Endothelial cell of umbilical vein (primary cell): ENCODE measurements at regions not wholly inside any gene's neighbourhood (a gene's known extent, or its start where the extent isn't known, plus 50 kb on each side); places are given as distances from the start of the nearest gene placed in this dataset.

ENCODE experiments used
- BruUV-seq: library from RNA; stranded (reverse); fragments of 400-500 nt; replicated peaks from 2 replicates; lab custom pipeline; 2021; lab: Mats Ljungman, UMichigan
- CTCF ChIA-PET: fragments of 300-600, 350-600 bp; sonication (Branson Sonifier 250); formaldehyde crosslinking; loops from one replicate; lab custom pipeline; 2021; ENCODE audit warnings: antibody characterized with exemption, inconsistent platforms; lab: Charles Lee
- POLR2A ChIA-PET: fragments of 300-600, 350-600 bp; sonication (Branson Sonifier 250); formaldehyde crosslinking; loops from one replicate; lab custom pipeline; 2021; ENCODE audit warnings: antibody characterized with exemption, inconsistent platforms; lab: Charles Lee
- DNase-seq: peaks from one replicate; pipeline ENCODE4 v3.0.0-alpha.2; 2011; ENCODE audit warnings: low read depth, low spot score
- FAIRE-seq: peaks from 2 replicates; lab custom pipeline; 2011; peaks lifted over from hg19 to GRCh38; lab: Jason Lieb, UNC
- H2AFZ ChIP-seq: 2 replicates; pipeline ENCODE4 v1.6.0; 2012; ENCODE audit warnings: low read depth, low read length, control low read depth, inconsistent platforms
- H3K27ac ChIP-seq: 2 replicates; pipeline ENCODE4 v1.5.1; 2011; ENCODE audit warnings: low read depth, mild to moderate bottlenecking, control low read depth, low read length, moderate library complexity; ENCODE audit not compliant: insufficient read depth
- H3K27me3 ChIP-seq, 2 experiments: 2 replicates each; pipeline versions ENCODE4 v1.6.0 to v1.6.1; 2011; ENCODE audit warnings: low read length in 2 of 2, mixed read lengths in 1 of 2; ENCODE audit not compliant: control insufficient read depth in 2 of 2, insufficient read depth in 2 of 2
- H3K36me3 ChIP-seq, 2 experiments: 2 replicates in 1 of 2; 3 replicates in 1 of 2; pipeline ENCODE4 v1.5.1; 2011; ENCODE audit warnings: low read length in 2 of 2, mild to moderate bottlenecking in 1 of 2, moderate library complexity in 1 of 2; ENCODE audit not compliant: control insufficient read depth in 2 of 2, insufficient read depth in 2 of 2; ENCODE audit errors: extremely low read depth in 1 of 2
- H3K4me1 ChIP-seq: 3 replicates; pipeline ENCODE4 v1.5.1; 2011; ENCODE audit warnings: mild to moderate bottlenecking, low read length; ENCODE audit not compliant: control insufficient read depth, insufficient read depth; ENCODE audit errors: extremely low read depth
- H3K4me2 ChIP-seq: 2 replicates; pipeline ENCODE4 v1.6.1; 2011; ENCODE audit warnings: low read length, control low read depth, mixed read lengths; ENCODE audit not compliant: insufficient read depth
- H3K4me3 ChIP-seq, 3 experiments: fragments of 200-600 bp in 1 of 3; sonication (generic), shearing (Covaris generic) in 1 of 3; replicated peaks in 1 of 3; 2 replicates each; pipeline ENCODE4 v1.5.1; 2011 to 2016; ENCODE audit warnings: control low read depth in 3 of 3, low read length in 3 of 3, mild to moderate bottlenecking in 2 of 3, inconsistent platforms in 1 of 3, low read depth in 1 of 3, moderate library complexity in 1 of 3; ENCODE audit not compliant: insufficient read depth in 1 of 3
- H3K79me2 ChIP-seq: 2 replicates; pipeline ENCODE4 v1.6.0; 2012; ENCODE audit warnings: low read length, inconsistent platforms; ENCODE audit not compliant: control insufficient read depth, insufficient read depth
- H3K9ac ChIP-seq: replicated peaks from 2 replicates; pipeline ENCODE3; 2011; ENCODE audit warnings: low read length, control low read depth; ENCODE audit not compliant: insufficient read depth; ENCODE audit errors: extremely low read depth
- H3K9me1 ChIP-seq: replicated peaks from 3 replicates; pipeline ENCODE4 v1.6.0; 2011; ENCODE audit warnings: mild to moderate bottlenecking, low read length; ENCODE audit not compliant: control insufficient read depth, insufficient read depth; ENCODE audit errors: extremely low read depth
- H3K9me3 ChIP-seq: replicated peaks from 2 replicates; pipeline ENCODE4 v1.5.1; 2012; ENCODE audit warnings: low read length, inconsistent platforms; ENCODE audit not compliant: control insufficient read depth, insufficient read depth
- H4K20me1 ChIP-seq: replicated peaks from 2 replicates; pipeline ENCODE3; 2011; ENCODE audit warnings: mild to moderate bottlenecking, low read length; ENCODE audit not compliant: control insufficient read depth, insufficient read depth; ENCODE audit errors: extremely low read depth
- EZH2 ChIP-seq: IDR thresholded peaks from 2 replicates; pipeline ENCODE4 v1.6.1; 2012; ENCODE audit warnings: borderline replicate concordance, low read depth, mild to moderate bottlenecking, moderate library complexity, low read length, inconsistent platforms; ENCODE audit not compliant: severe bottlenecking
- FOS ChIP-seq: IDR thresholded peaks from 2 replicates; pipeline ENCODE4 v1.6.1; 2011; ENCODE audit warnings: mild to moderate bottlenecking, low read length, moderate library complexity, borderline replicate concordance; ENCODE audit not compliant: insufficient read depth
- GATA2 ChIP-seq: IDR thresholded peaks from 2 replicates; pipeline ENCODE4 v1.7.0; 2011; ENCODE audit warnings: low read depth, mild to moderate bottlenecking, moderate library complexity, mixed read lengths, low read length; ENCODE audit not compliant: insufficient read length, insufficient read depth
- JUN ChIP-seq: IDR thresholded peaks from 2 replicates; pipeline ENCODE4 v1.6.1; 2011; ENCODE audit warnings: borderline replicate concordance, low read depth; ENCODE audit not compliant: insufficient read length, insufficient read depth
- MYC ChIP-seq: IDR thresholded peaks from one replicate; pipeline ENCODE4 v1.6.1; 2011; ENCODE audit warnings: mild to moderate bottlenecking, low read depth, low read length
- POLR2A ChIP-seq: IDR thresholded peaks from 2 replicates; pipeline ENCODE4 v1.6.1; 2012; ENCODE audit warnings: low read depth, mild to moderate bottlenecking, control low read depth, low read length
- POLR2AphosphoS5 ChIP-seq: IDR thresholded peaks from 2 replicates; pipeline ENCODE4 v1.6.1; 2012; ENCODE audit warnings: low read depth, mild to moderate bottlenecking, control low read depth, low read length, moderate library complexity; ENCODE audit not compliant: insufficient read depth
- dilution Hi-C: fragments of 300-500 bp; cut with MboI; formaldehyde crosslinking; loops from one replicate; pipeline ENCODE4 v1.15.0; 2019; ENCODE audit warnings: low sequenced_read_pairs; ENCODE audit not compliant: extremely low pct_ligation_motif_present
- intact Hi-C: fragments of 100-400 bp; cut with micrococcal nuclease; formaldehyde crosslinking; loops from one replicate; pipeline ENCODE4 v1.10.0; 2022
- TF ChIP-seq, protein P1 (sequence below): IDR thresholded peaks from 2 replicates; pipeline ENCODE4 v1.6.1; 2011; ENCODE audit not compliant: insufficient read depth, insufficient read length
- TF ChIP-seq, protein P2 (sequence below), 2 donors: IDR thresholded peaks; 1 replicate in 1 of 2; 2 replicates in 1 of 2; pipeline ENCODE4 v1.5.1; 2011; ENCODE audit warnings: low read length in 2 of 2, mild to moderate bottlenecking in 2 of 2, moderate library complexity in 2 of 2, control low read depth in 1 of 2, inconsistent platforms in 1 of 2, low read depth in 1 of 2; ENCODE audit not compliant: insufficient read depth in 1 of 2; ENCODE audit errors: extremely low read depth in 1 of 2

DNA sequence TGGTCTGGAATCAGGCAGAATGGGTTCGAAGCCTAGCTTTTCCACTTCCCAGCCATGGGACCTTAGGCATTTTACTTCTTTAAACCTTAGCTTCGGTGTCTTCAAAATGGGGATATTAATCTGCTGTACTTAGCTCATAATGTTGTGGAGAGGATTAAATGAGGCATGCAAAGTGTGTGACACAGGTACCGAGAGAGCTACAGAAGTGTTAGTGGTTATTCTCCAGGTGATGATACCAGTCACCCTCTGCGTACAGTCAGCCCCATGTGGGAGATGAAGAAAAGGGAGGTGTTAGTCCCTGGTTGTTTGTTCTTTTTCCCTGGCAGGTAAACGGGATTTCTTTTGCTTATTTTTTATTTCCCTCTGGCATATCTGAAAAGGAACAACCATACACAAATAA, 212.1 kb downstream of the PHLDA1 start:
- no peak for FAIRE-seq
- no peak overlapping the region for H2AFZ ChIP-seq
- H3K9ac ChIP-seq, result no peak overlapping the region
- H3K27ac ChIP-seq, result no peak overlapping the region
- ChIA-PET CTCF (no interaction called here), POLR2A (no interaction called here)
- DNase-seq, result no peak
- no peak for TF ChIP-seq POLR2A
- TF ChIP-seq GATA2, result no peak
- TF ChIP-seq JUN, result no peak
- no peak for TF ChIP-seq MYC
- TF ChIP-seq POLR2AphosphoS5, result no peak
- TF ChIP-seq, protein P1, sequence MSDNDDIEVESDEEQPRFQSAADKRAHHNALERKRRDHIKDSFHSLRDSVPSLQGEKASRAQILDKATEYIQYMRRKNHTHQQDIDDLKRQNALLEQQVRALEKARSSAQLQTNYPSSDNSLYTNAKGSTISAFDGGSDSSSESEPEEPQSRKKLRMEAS, result no peak
- TF ChIP-seq, protein P2, sequence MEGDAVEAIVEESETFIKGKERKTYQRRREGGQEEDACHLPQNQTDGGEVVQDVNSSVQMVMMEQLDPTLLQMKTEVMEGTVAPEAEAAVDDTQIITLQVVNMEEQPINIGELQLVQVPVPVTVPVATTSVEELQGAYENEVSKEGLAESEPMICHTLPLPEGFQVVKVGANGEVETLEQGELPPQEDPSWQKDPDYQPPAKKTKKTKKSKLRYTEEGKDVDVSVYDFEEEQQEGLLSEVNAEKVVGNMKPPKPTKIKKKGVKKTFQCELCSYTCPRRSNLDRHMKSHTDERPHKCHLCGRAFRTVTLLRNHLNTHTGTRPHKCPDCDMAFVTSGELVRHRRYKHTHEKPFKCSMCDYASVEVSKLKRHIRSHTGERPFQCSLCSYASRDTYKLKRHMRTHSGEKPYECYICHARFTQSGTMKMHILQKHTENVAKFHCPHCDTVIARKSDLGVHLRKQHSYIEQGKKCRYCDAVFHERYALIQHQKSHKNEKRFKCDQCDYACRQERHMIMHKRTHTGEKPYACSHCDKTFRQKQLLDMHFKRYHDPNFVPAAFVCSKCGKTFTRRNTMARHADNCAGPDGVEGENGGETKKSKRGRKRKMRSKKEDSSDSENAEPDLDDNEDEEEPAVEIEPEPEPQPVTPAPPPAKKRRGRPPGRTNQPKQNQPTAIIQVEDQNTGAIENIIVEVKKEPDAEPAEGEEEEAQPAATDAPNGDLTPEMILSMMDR (IDR thresholded peaks at IDR 0.05; ENCODE audit: extremely low read depth in 1 of 2, insufficient read depth in 1 of 2, low read depth in 1 of 2, low read length in 2 of 2), result no peak
- no peak for TF ChIP-seq FOS
- TF ChIP-seq EZH2, result no peak
- H4K20me1 ChIP-seq, result no peaks in the 10 kb centered on the region
- no peaks in the 10 kb centered on the region for H3K79me2 ChIP-seq
- no peaks in the 10 kb centered on the region for H3K27me3 ChIP-seq
- dilution Hi-C loops, result no loop called here
- no peaks in the 10 kb centered on the region for H3K36me3 ChIP-seq
- H3K4me1 ChIP-seq, result peaks cover 10% of the 10 kb centered on the region
- no peak overlapping the region for H3K4me2 ChIP-seq
- no TSS peak for BruUV-seq
- no peaks in the 10 kb centered on the region for H3K9me1 ChIP-seq
- no peaks in the 10 kb centered on the region for H3K9me3 ChIP-seq
- H3K4me3 ChIP-seq, result no peak overlapping the region
- intact Hi-C loops, result no loop called here
